Erythroblast (primary cell): ENCODE measurements at regions not wholly inside any gene's neighbourhood (a gene's known extent, or its start where the extent isn't known, plus 50 kb on each side); places are given as distances from the start of the nearest gene placed in this dataset.

Experiments
- GATA1 ChIP-seq: IDR thresholded peaks from 2 replicates; pipeline ENCODE4 v1.6.1; 2011; ENCODE audit warnings: low read depth, mild to moderate bottlenecking, control low read depth, low read length, moderate library complexity
- POLR2A ChIP-seq: IDR thresholded peaks from 2 replicates; pipeline ENCODE4 v1.6.1; 2011; ENCODE audit warnings: mild to moderate bottlenecking, low read length

DNA sequence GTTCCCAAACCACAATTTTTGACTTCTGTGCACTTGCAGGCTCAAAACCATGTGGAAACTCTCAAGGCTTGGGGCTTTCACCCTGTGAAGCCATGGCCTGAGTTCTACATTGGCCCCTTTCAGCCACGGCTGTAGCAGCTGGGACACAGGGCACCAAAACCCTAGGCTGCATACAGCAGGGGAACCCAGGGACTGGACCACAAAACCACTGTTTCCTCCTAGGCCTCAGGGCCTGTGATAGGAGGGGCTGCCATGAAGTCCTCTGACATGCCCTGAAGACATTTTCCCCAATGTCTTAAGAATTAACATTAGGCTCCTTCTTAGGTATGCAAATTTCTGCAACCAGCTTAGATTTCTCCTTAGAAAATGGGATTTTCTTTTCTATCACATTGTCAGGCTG is 312.1 kb upstream of the TUSC1 start:
- TF ChIP-seq POLR2A, result no peak
- TF ChIP-seq GATA1, result no peak
